ENCODE measurements at regions not wholly inside any gene's neighbourhood (a gene's known extent, or its start where the extent isn't known, plus 50 kb on each side); places are given as distances from the start of the nearest gene placed in this dataset.

- Histone ChIP-seq H3K27me3 (no peaks in the 10 kb centered on the region), H3K4me1 (no peaks in the 10 kb centered on the region), H3K27ac (no peak overlapping the region), H3K36me3 (no peaks in the 10 kb centered on the region), H3K4me3 (no peak overlapping the region), H3K9me3 (no peaks in the 10 kb centered on the region)
- no peak for DNase-seq
- no peak for TF ChIP-seq POLR2A (IDR thresholded peaks at IDR 0.05)
- intact Hi-C loops (cut with DNase I): no loop called here
Measured at GRCh38 chr3:8282541-8283165, 219.0 kb upstream of the LMCD1 start.

GRCh38 chr3:8283193-8283592 is 218.4 kb upstream of the LMCD1 start:
- TF ChIP-seq POLR2A (IDR thresholded peaks at IDR 0.05): no peak
- no peak for TF ChIP-seq CTCF (IDR thresholded peaks at IDR 0.05)

GRCh38 chr3:8286086-8286485 is 215.5 kb upstream of the LMCD1 start:
- intact Hi-C loops (cut with DNase I): no loop called here
- Histone ChIP-seq H3K4me1 (no peaks in the 10 kb centered on the region), H3K4me3 (no peak overlapping the region), H3K27ac (no peak overlapping the region), H3K27me3 (no peaks in the 10 kb centered on the region), H3K36me3 (no peaks in the 10 kb centered on the region), H3K9me3 (no peaks in the 10 kb centered on the region)
- 68 to 89% methylated on average over 5 of the region's 5 CpGs for WGBS, 2 donors
- DNase-seq: no peak
- no peak for TF ChIP-seq CTCF (IDR thresholded peaks at IDR 0.05)
- TF ChIP-seq POLR2A (IDR thresholded peaks at IDR 0.05): no peak

More at GRCh38 chr3:8283193-8283592, 218.4 kb upstream of the LMCD1 start:
- Histone ChIP-seq H3K27me3 (no peaks in the 10 kb centered on the region), H3K4me1 (no peaks in the 10 kb centered on the region), H3K9me3 (no peaks in the 10 kb centered on the region), H3K27ac (no peak overlapping the region), H3K36me3 (no peaks in the 10 kb centered on the region), H3K4me3 (no peak overlapping the region)
- 88 to 95% methylated on average over 1 of the region's 1 CpG for WGBS, 2 donors
- no peak for DNase-seq
- intact Hi-C loops (cut with DNase I): no loop called here

- Histone ChIP-seq H3K27me3 (no peaks in the 10 kb centered on the region), H3K27ac (no peak overlapping the region), H3K4me1 (no peaks in the 10 kb centered on the region), H3K4me3 (no peak overlapping the region), H3K9me3 (no peaks in the 10 kb centered on the region), H3K36me3 (no peaks in the 10 kb centered on the region)
- intact Hi-C loops (cut with DNase I): no loop called here
- no peak for DNase-seq
- TF ChIP-seq CTCF (IDR thresholded peaks at IDR 0.05): no peak
- TF ChIP-seq POLR2A (IDR thresholded peaks at IDR 0.05): no peak
Measured at GRCh38 chr3:8286749-8287148, 214.9 kb upstream of the LMCD1 start.

- WGBS, 2 donors: 89% methylated on average over 2 of the region's 2 CpGs
- H3K4me1 ChIP-seq: no peaks in the 10 kb centered on the region
- TF ChIP-seq CTCF (IDR thresholded peaks at IDR 0.05) (no peak), POLR2A (IDR thresholded peaks at IDR 0.05) (no peak)
- H3K27ac ChIP-seq: no peak overlapping the region
- H3K9me3 ChIP-seq: no peaks in the 10 kb centered on the region
- intact Hi-C loops (cut with DNase I): no loop called here
- DNase-seq: no peak
- no peaks in the 10 kb centered on the region for H3K27me3 ChIP-seq
- no peak overlapping the region for H3K4me3 ChIP-seq
- H3K36me3 ChIP-seq: no peaks in the 10 kb centered on the region
Measured at GRCh38 chr3:8290611-8291010, 211.0 kb upstream of the LMCD1 start.

- no peaks in the 10 kb centered on the region for H3K36me3 ChIP-seq
- H3K4me3 ChIP-seq: no peak overlapping the region
- H3K9me3 ChIP-seq: no peaks in the 10 kb centered on the region
- TF ChIP-seq CTCF (IDR thresholded peaks at IDR 0.05): no peak
- intact Hi-C loops (cut with DNase I): no loop called here
- H3K4me1 ChIP-seq: no peaks in the 10 kb centered on the region
- 73 to 78% methylated on average over 2 of the region's 2 CpGs for WGBS, 2 donors
- H3K27me3 ChIP-seq: no peaks in the 10 kb centered on the region
- no peak overlapping the region for H3K27ac ChIP-seq
- DNase-seq: no peak
Measured at GRCh38 chr3:8296461-8296860, 205.2 kb upstream of the LMCD1 start.
